Aorta (tissue), 5 donors: ENCODE measurements at regions not wholly inside any gene's neighbourhood (a gene's known extent, or its start where the extent isn't known, plus 50 kb on each side); places are given as distances from the start of the nearest gene placed in this dataset.

ENCODE experiments used
- ATAC-seq: fragments of 200-7000 bp; cut with Tn5 transposase; one replicate; pipeline ENCODE4 v1.9.1; 2022; ENCODE audit warnings: moderate library complexity; ENCODE audit not compliant: low FRiP score
- DNase-seq, 2 donors: peaks; one replicate each; pipeline ENCODE4 v3.0.0-alpha.2; 2020
- H3K27ac ChIP-seq, 2 donors: one replicate each; pipeline ENCODE4 v1.5.1; 2013; ENCODE audit warnings: low read length in 2 of 2, mild to moderate bottlenecking in 2 of 2, moderate library complexity in 2 of 2, control low read depth in 1 of 2, inconsistent platforms in 1 of 2, low read depth in 1 of 2
- H3K27me3 ChIP-seq, 2 donors: one replicate each; pipeline ENCODE4 v1.6.1; 2013; ENCODE audit warnings: control low read depth in 1 of 2, low read length in 1 of 2, mild to moderate bottlenecking in 1 of 2, moderate library complexity in 1 of 2; ENCODE audit not compliant: insufficient read depth in 2 of 2, control insufficient read depth in 1 of 2
- H3K36me3 ChIP-seq, 2 donors: one replicate each; pipeline ENCODE4 v1.6.1; 2013; ENCODE audit warnings: control low read depth in 1 of 2, low read length in 1 of 2, mild to moderate bottlenecking in 1 of 2; ENCODE audit not compliant: insufficient read depth in 2 of 2, control insufficient read depth in 1 of 2
- H3K4me1 ChIP-seq, 2 donors: one replicate each; pipeline ENCODE4 v1.6.1; 2013; ENCODE audit warnings: low read length in 2 of 2, control low read depth in 1 of 2, mild to moderate bottlenecking in 1 of 2, moderate library complexity in 1 of 2; ENCODE audit not compliant: insufficient read depth in 2 of 2, control insufficient read depth in 1 of 2
- H3K4me3 ChIP-seq, 2 donors: one replicate each; pipeline ENCODE4 v1.5.1; 2013; ENCODE audit warnings: low read length in 2 of 2, control low read depth in 1 of 2, mild to moderate bottlenecking in 1 of 2
- H3K9me3 ChIP-seq: one replicate; pipeline ENCODE4 v1.6.1; 2013; ENCODE audit warnings: mild to moderate bottlenecking, low read length; ENCODE audit not compliant: control insufficient read depth
- WGBS, 2 donors: extraction: QIAGEN DNeasy Blood & Tissue Kit; methylation state at CpG; one replicate each; pipeline ENCODE4 v1.1.7; 2013; 5-methylcytosine and 5-hydroxymethylcytosine counted together
- intact Hi-C, 2 donors: fragments of 100-400 bp; cut with DNase I; formaldehyde crosslinking; loops; one replicate each; pipeline versions ENCODE4 v1.14.2 to v1.15.0; 2022
- donor health status: healthy with polysubstance abuse.
- donor health status: Bipolar disorder and iron deficiency.
- donor health status: DM: no; HTN: no; CAD: no.
- donor health status: DM: no; HTN: no; CAD: no.
- donor health status: DM: yes; HTN: yes; CAD: no.

- Histone ChIP-seq H3K36me3 (no peaks in the 10 kb centered on the region), H3K9me3 (peaks cover 2% of the 10 kb centered on the region), H3K27me3 (no peaks in the 10 kb centered on the region), H3K4me1 (peaks cover 0 to 4% of the 10 kb centered on the region in 2 donors), H3K4me3 (no peak overlapping the region), H3K27ac (no peak overlapping the region)
- DNase-seq (no peak), ATAC-seq (no peak)
- intact Hi-C loops, result no loop called here
- WGBS, 2 donors, result 90 to 93% methylated on average over 1 of the region's 1 CpG
Measured at GRCh38 chr10:10538326-10538725, 479.3 kb upstream of the CELF2 start.

GRCh38 chr10:10540398-10540797, 477.3 kb upstream of the CELF2 start:
- Histone ChIP-seq H3K36me3 (no peaks in the 10 kb centered on the region), H3K4me1 (peaks cover 0 to 4% of the 10 kb centered on the region in 2 donors), H3K27ac (no peak overlapping the region), H3K4me3 (no peak overlapping the region), H3K9me3 (peaks cover 2% of the 10 kb centered on the region), H3K27me3 (no peaks in the 10 kb centered on the region)
- WGBS, 2 donors, result 48 to 58% methylated on average over 3 of the region's 3 CpGs
- DNase-seq, result no peak
- no peak for ATAC-seq
- intact Hi-C loops, result no loop called here

GRCh38 chr10:10542477-10542876, 475.2 kb upstream of the CELF2 start:
- Histone ChIP-seq H3K27me3 (no peaks in the 10 kb centered on the region), H3K4me3 (no peak overlapping the region), H3K9me3 (peaks cover 2% of the 10 kb centered on the region), H3K4me1 (peaks cover 0 to 4% of the 10 kb centered on the region in 2 donors), H3K36me3 (no peaks in the 10 kb centered on the region), H3K27ac (no peak overlapping the region)
- intact Hi-C loops, result no loop called here
- WGBS, 2 donors, result 25 to 30% methylated on average over 1 of the region's 1 CpG
- DNase-seq (no peak), ATAC-seq (no peak)

- intact Hi-C loops, result no loop called here
- Histone ChIP-seq H3K27me3 (no peaks in the 10 kb centered on the region), H3K36me3 (no peaks in the 10 kb centered on the region), H3K4me3 (no peak overlapping the region), H3K4me1 (peaks cover 0 to 4% of the 10 kb centered on the region in 2 donors), H3K9me3 (no peaks in the 10 kb centered on the region), H3K27ac (no peak overlapping the region)
- WGBS, 2 donors, result 81 to 84% methylated on average over 8 of the region's 8 CpGs
- ATAC-seq (no peak), DNase-seq (no peak)
Measured at GRCh38 chr10:10544890-10545289, 472.8 kb upstream of the CELF2 start.

GRCh38 chr10:10545771-10546170, 471.9 kb upstream of the CELF2 start:
- 31 to 35% methylated on average over 5 of the region's 5 CpGs for WGBS, 2 donors

GRCh38 chr10:10551596-10552301, 465.9 kb upstream of the CELF2 start:
- WGBS, 2 donors, result 86 to 88% methylated on average over 10 of the region's 10 CpGs
- DNase-seq (no peak), ATAC-seq (no peak)
- intact Hi-C loops, result no loop called here
- no peak overlapping the region for H3K4me3 ChIP-seq
- H3K9me3 ChIP-seq, result no peaks in the 10 kb centered on the region
- no peaks in the 10 kb centered on the region for H3K27me3 ChIP-seq
- H3K27ac ChIP-seq, result no peak overlapping the region
- H3K4me1 ChIP-seq, result no peaks in the 10 kb centered on the region
- no peaks in the 10 kb centered on the region for H3K36me3 ChIP-seq

More at GRCh38 chr10:10545771-10546170, 471.9 kb upstream of the CELF2 start:
- ATAC-seq, result no peak
- Histone ChIP-seq H3K27ac (no peak overlapping the region), H3K27me3 (no peaks in the 10 kb centered on the region), H3K4me3 (no peak overlapping the region), H3K9me3 (no peaks in the 10 kb centered on the region), H3K4me1 (peaks cover 0 to 4% of the 10 kb centered on the region in 2 donors), H3K36me3 (no peaks in the 10 kb centered on the region)
- no peak for DNase-seq
- intact Hi-C loops, result no loop called here

- Histone ChIP-seq H3K27ac (no peak overlapping the region), H3K36me3 (no peaks in the 10 kb centered on the region), H3K9me3 (no peaks in the 10 kb centered on the region), H3K27me3 (no peaks in the 10 kb centered on the region), H3K4me1 (no peaks in the 10 kb centered on the region), H3K4me3 (no peak overlapping the region)
- WGBS, 2 donors, result 89 to 91% methylated on average over 3 of the region's 3 CpGs
- DNase-seq, result no peak
- no peak for ATAC-seq
- intact Hi-C loops, result no loop called here
Measured at GRCh38 chr10:10552948-10553347, 464.7 kb upstream of the CELF2 start.

GRCh38 chr10:10564081-10564794, 453.4 kb upstream of the CELF2 start:
- DNase-seq (no peak), ATAC-seq (no peak)
- WGBS, 2 donors, result 77 to 83% methylated on average over 10 of the region's 10 CpGs
- Histone ChIP-seq H3K4me1 (no peaks in the 10 kb centered on the region), H3K27me3 (no peaks in the 10 kb centered on the region), H3K27ac (no peak overlapping the region), H3K36me3 (no peaks in the 10 kb centered on the region), H3K9me3 (no peaks in the 10 kb centered on the region), H3K4me3 (no peak overlapping the region)
- intact Hi-C loops, result no loop called here

- no peak for ATAC-seq
- no peaks in the 10 kb centered on the region for H3K9me3 ChIP-seq
- H3K27me3 ChIP-seq, result no peaks in the 10 kb centered on the region
- DNase-seq, result no peak
- H3K27ac ChIP-seq, result no peak overlapping the region
- H3K36me3 ChIP-seq, result no peaks in the 10 kb centered on the region
- 98 to 100% methylated on average over 1 of the region's 1 CpG for WGBS, 2 donors
- intact Hi-C loops, result no loop called here
- H3K4me3 ChIP-seq, result no peak overlapping the region
- H3K4me1 ChIP-seq, result no peaks in the 10 kb centered on the region
Measured at GRCh38 chr10:10576937-10577336, 440.7 kb upstream of the CELF2 start.
